Tibial artery (tissue), 4 donors: ENCODE measurements at regions not wholly inside any gene's neighbourhood (a gene's known extent, or its start where the extent isn't known, plus 50 kb on each side); places are given as distances from the start of the nearest gene placed in this dataset.

Experiments used
- DNase-seq, 2 donors: peaks; one replicate each; pipeline ENCODE4 v3.0.0-alpha.2; 2019
- H3K27ac ChIP-seq, 2 donors: fragments of 200-600 bp; sonication (generic) in 1 of 2; 1 replicate in 1 of 2; 2 replicates in 1 of 2; pipeline ENCODE4 v1.5.1; 2018 to 2019; ENCODE audit warnings: mild to moderate bottlenecking in 1 of 2
- H3K27me3 ChIP-seq, 2 donors: fragments of 200-600 bp; sonication (generic) in 1 of 2; one replicate each; pipeline versions ENCODE4 v1.5.1 to v1.6.0; 2016 to 2019
- H3K36me3 ChIP-seq, 3 donors: fragments of 200-600 bp; sonication (generic) in 2 of 3; one replicate each; pipeline ENCODE4 v1.5.1; 2016 to 2019; ENCODE audit warnings: mild to moderate bottlenecking in 2 of 3
- H3K4me1 ChIP-seq, 4 donors: fragments of 200-600 bp; sonication (generic) in 2 of 4; 1 replicate in 3 of 4; 2 replicates in 1 of 4; pipeline ENCODE4 v1.5.1; 2016 to 2019
- H3K4me3 ChIP-seq, 2 donors: fragments of 200-600 bp; sonication (generic) in 1 of 2; 1 replicate in 1 of 2; 2 replicates in 1 of 2; pipeline ENCODE4 v1.5.1; 2018 to 2019; ENCODE audit warnings: mild to moderate bottlenecking in 2 of 2
- H3K9me3 ChIP-seq, 3 donors: fragments of 200-600 bp; sonication (generic) in 1 of 3; one replicate each; pipeline ENCODE4 v1.5.1; 2016 to 2019
- intact Hi-C: fragments of 100-400 bp; cut with DNase I; formaldehyde crosslinking; loops from one replicate; pipeline ENCODE4 v1.15.0; 2023; ENCODE audit warnings: low total_unique reads
- TF ChIP-seq, protein P1 (sequence below), 2 experiments: fragments of 200-600 bp in 1 of 2; fragments of 450-650 bp in 1 of 2; IDR thresholded peaks; one replicate each; pipeline ENCODE4 v1.5.1; 2017 to 2019; ENCODE audit warnings: antibody characterized with exemption in 2 of 2, mild to moderate bottlenecking in 1 of 2, moderate library complexity in 1 of 2

DNA sequence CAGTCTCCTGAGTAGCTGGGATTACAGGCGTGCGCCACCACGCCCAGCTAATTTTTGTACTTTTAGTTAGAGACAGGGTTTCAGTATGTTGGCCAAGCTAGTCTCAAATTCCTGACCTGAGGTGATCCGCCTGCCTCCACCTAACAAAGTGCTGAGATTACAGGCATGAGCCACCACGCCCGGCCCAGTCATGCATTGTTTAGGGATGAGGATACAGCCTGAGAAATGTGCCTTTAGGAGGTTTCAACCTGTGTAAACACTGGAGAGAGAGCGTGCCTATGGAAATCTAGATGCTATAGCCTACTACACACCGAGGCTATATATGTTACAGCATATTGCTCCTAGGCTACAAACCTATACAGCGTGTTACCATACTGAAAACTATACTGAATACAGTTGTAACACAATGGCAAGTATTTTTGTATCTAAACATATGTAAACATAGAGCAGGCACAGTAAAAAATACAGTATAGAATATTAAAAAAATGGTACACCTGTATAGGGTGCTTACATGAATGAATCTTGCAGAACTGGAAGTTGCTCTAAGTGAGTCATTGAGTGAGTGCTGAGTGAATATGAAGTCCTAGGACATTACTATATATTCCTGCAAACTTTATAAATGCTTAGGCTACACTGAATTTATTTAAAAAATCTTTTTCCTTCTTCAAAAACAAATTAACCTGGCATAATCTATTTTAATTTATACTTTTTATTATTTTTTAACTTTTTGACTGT is 588.2 kb upstream of the ADGRL3 start:
- Histone ChIP-seq H3K9me3 (no peaks in the 10 kb centered on the region), H3K4me3 (no peak overlapping the region), H3K27ac (no peak overlapping the region), H3K4me1 (peaks cover 0 to 7% (median 0%) of the 10 kb centered on the region in 4 donors), H3K27me3 (no peaks in the 10 kb centered on the region), H3K36me3 (no peaks in the 10 kb centered on the region)
- TF ChIP-seq, protein P1, sequence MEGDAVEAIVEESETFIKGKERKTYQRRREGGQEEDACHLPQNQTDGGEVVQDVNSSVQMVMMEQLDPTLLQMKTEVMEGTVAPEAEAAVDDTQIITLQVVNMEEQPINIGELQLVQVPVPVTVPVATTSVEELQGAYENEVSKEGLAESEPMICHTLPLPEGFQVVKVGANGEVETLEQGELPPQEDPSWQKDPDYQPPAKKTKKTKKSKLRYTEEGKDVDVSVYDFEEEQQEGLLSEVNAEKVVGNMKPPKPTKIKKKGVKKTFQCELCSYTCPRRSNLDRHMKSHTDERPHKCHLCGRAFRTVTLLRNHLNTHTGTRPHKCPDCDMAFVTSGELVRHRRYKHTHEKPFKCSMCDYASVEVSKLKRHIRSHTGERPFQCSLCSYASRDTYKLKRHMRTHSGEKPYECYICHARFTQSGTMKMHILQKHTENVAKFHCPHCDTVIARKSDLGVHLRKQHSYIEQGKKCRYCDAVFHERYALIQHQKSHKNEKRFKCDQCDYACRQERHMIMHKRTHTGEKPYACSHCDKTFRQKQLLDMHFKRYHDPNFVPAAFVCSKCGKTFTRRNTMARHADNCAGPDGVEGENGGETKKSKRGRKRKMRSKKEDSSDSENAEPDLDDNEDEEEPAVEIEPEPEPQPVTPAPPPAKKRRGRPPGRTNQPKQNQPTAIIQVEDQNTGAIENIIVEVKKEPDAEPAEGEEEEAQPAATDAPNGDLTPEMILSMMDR (IDR thresholded peaks at IDR 0.05), result no peak
- intact Hi-C loops, result no loop called here
- DNase-seq, result no peak

DNA sequence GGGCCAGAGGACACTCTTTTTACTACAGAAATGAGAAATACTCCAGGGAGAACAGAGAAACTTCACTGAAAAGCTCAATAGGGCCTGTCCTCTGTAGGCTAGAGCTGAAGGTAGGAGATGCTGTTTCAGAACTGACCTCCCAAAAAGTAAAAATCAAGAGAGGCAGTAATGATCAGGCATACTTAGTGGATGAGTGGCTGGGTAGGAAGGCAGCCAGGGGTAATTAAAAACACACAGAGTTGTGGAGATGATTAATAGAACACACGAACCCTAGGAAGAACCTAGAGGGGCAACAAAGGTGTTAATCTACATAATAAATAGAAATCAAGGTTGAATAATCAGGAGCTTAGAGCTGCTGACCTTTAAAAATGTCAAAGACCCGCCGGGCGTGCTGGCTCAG is 582.4 kb upstream of the ADGRL3 start:
- Histone ChIP-seq H3K9me3 (no peaks in the 10 kb centered on the region), H3K36me3 (no peaks in the 10 kb centered on the region), H3K27me3 (no peaks in the 10 kb centered on the region), H3K4me3 (no peak overlapping the region), H3K27ac (no peak overlapping the region), H3K4me1 (peaks cover 0 to 27% (median 5%) of the 10 kb centered on the region in 4 donors)
- TF ChIP-seq, protein P1 (IDR thresholded peaks at IDR 0.05), result no peak
- intact Hi-C loops, result no loop called here
- no peak for DNase-seq

DNA sequence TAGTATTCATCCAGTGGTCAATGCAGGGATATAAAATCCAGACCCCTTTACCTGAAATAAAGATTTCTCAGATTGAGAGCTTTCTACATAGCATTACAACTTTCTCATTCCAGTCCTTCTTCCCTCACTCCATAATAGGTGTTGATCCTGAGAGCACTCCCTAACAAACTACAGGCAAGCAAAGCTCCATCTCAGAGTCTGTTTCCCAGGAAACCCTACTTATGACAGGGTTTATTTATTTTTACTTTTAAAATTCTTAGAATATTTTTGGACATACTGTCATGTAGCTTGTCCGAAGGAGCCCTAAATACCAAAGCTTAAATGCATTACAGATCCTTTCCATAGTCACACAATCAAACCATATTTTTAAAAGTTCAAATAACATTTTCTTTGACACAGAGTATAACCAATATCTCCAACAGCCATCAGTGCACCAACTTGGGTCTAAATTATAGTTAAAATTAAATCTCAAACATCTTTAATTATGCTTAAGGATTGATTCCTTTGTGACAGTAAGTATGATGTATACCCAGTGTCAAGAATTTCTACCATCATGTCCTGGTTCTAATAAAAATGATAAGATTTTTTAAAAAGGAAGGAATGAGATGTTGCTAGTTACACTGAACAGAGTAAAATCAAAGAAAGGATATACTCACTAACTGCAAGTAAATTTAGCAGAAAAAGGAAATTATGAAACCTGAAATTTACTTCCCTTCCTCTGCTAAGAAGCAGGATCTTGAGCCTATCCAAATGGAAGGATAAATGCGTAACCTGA is 580.4 kb upstream of the ADGRL3 start:
- intact Hi-C loops, result no loop called here
- no peaks in the 10 kb centered on the region for H3K9me3 ChIP-seq
- H3K27me3 ChIP-seq, result no peaks in the 10 kb centered on the region
- peak overlapping the region in 1 of 2 donors; percentile 53 for H3K27ac ChIP-seq
- H3K4me3 ChIP-seq, result no peak overlapping the region
- TF ChIP-seq, protein P1 (IDR thresholded peaks at IDR 0.05), result no peak
- DNase-seq, result no peak
- peaks cover 0 to 20% (median 5%) of the 10 kb centered on the region in 4 donors for H3K4me1 ChIP-seq
- no peaks in the 10 kb centered on the region for H3K36me3 ChIP-seq

DNA sequence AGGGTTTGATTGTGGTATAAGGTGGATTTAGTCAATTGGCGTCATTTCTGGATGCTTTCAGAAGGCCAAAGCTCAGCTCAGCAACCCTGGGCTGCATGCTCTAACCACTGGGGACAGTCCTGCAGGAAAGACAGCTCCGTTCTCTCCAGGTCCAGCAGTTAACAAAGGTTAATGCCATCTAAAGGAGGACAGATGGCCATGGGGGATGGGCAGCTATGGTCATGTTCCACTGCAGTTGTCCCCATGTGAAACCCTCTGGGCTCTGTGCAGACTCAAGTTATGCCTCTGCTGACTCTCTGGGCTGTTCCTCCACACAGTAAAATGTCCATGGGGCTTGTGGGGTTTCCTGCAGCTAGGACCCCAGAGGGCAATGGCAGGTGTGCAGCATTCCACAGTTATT is 562.1 kb upstream of the ADGRL3 start:
- no peaks in the 10 kb centered on the region for H3K4me1 ChIP-seq
- H3K36me3 ChIP-seq, result no peaks in the 10 kb centered on the region
- TF ChIP-seq, protein P1 (IDR thresholded peaks at IDR 0.05), result no peak
- intact Hi-C loops, result no loop called here
- H3K4me3 ChIP-seq, result no peak overlapping the region
- H3K9me3 ChIP-seq, result peaks cover 0 to 9% (median 5%) of the 10 kb centered on the region in 3 donors
- DNase-seq, result no peak
- H3K27me3 ChIP-seq, result no peaks in the 10 kb centered on the region
- no peak overlapping the region for H3K27ac ChIP-seq

DNA sequence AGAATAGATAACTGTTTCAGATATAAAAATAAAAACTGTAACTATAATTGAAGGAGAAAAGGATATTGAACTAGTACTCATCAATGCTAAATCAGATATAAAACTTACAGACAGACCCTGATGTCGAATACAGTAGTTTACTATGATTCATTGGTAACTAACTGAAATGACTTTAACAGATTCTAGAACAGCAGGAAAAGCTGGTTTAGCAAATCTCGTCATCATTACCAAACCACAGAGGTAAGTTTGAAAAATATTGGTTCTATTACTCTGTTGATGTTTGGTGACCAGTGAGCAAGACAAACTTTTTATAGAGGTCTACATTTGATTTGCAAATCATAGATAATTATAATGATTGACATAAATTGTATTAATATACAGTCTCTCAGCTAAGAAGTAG is 551.4 kb upstream of the ADGRL3 start:
- no peak for DNase-seq
- Histone ChIP-seq H3K27me3 (no peaks in the 10 kb centered on the region), H3K9me3 (peaks cover 0 to 2% (median 0%) of the 10 kb centered on the region in 3 donors), H3K4me3 (no peak overlapping the region), H3K4me1 (no peaks in the 10 kb centered on the region), H3K36me3 (no peaks in the 10 kb centered on the region), H3K27ac (no peak overlapping the region)
- TF ChIP-seq, protein P1 (IDR thresholded peaks at IDR 0.05), result no peak
- intact Hi-C loops, result no loop called here
